ENCODE measurements at regions not wholly inside any gene's neighbourhood (a gene's known extent, or its start where the extent isn't known, plus 50 kb on each side); places are given as distances from the start of the nearest gene placed in this dataset.

- H3K9me3 ChIP-seq (replicated peaks; ENCODE audit: low read length), result no peaks in the 10 kb centered on the region
- H3K4me2 ChIP-seq (ENCODE audit: low read length), result no peak overlapping the region
- H3K4me1 ChIP-seq (ENCODE audit: control insufficient read depth, insufficient read depth, low read length), result no peaks in the 10 kb centered on the region
- H3K27me3 ChIP-seq (ENCODE audit: control insufficient read depth, insufficient read depth, low read length), result no peaks in the 10 kb centered on the region
- H3K36me3 ChIP-seq (ENCODE audit: insufficient read depth, low read length), result no peaks in the 10 kb centered on the region
- H3K9ac ChIP-seq (ENCODE audit: low read depth, low read length), result no peak overlapping the region
- no peak overlapping the region for H3K4me3 ChIP-seq (ENCODE audit: low read length)
Measured at GRCh38 chr5:68630354-68630753, 414.8 kb downstream of the PIK3R1 start.

- H3K4me1 ChIP-seq (ENCODE audit: control insufficient read depth, insufficient read depth, low read length), result no peaks in the 10 kb centered on the region
- H3K9me3 ChIP-seq (replicated peaks; ENCODE audit: low read length), result no peaks in the 10 kb centered on the region
- no peak overlapping the region for H3K9ac ChIP-seq (ENCODE audit: low read depth, low read length)
- H3K4me3 ChIP-seq (ENCODE audit: low read length), result no peak overlapping the region
- H3K27me3 ChIP-seq (ENCODE audit: control insufficient read depth, insufficient read depth, low read length), result no peaks in the 10 kb centered on the region
- no peaks in the 10 kb centered on the region for H3K36me3 ChIP-seq (ENCODE audit: insufficient read depth, low read length)
- H3K4me2 ChIP-seq (ENCODE audit: low read length), result no peak overlapping the region
Measured at GRCh38 chr5:68631884-68632283, 416.3 kb downstream of the PIK3R1 start.

- Histone ChIP-seq H3K36me3 (ENCODE audit: insufficient read depth, low read length) (no peaks in the 10 kb centered on the region), H3K4me2 (ENCODE audit: low read length) (no peak overlapping the region), H3K4me3 (ENCODE audit: low read length) (no peak overlapping the region), H3K4me1 (ENCODE audit: control insufficient read depth, insufficient read depth, low read length) (no peaks in the 10 kb centered on the region), H3K9ac (ENCODE audit: low read depth, low read length) (no peak overlapping the region), H3K27me3 (ENCODE audit: control insufficient read depth, insufficient read depth, low read length) (no peaks in the 10 kb centered on the region), H3K9me3 (replicated peaks; ENCODE audit: low read length) (no peaks in the 10 kb centered on the region)
Measured at GRCh38 chr5:68641211-68641610, 425.7 kb downstream of the PIK3R1 start.

- H3K4me3 ChIP-seq (ENCODE audit: low read length), result no peak overlapping the region
Measured at GRCh38 chr5:68643064-68643463, 427.5 kb downstream of the PIK3R1 start.

GRCh38 chr5:68644971-68645370 is 429.4 kb downstream of the PIK3R1 start:
- Histone ChIP-seq H3K27me3 (ENCODE audit: control insufficient read depth, insufficient read depth, low read length) (no peaks in the 10 kb centered on the region), H3K36me3 (ENCODE audit: insufficient read depth, low read length) (no peaks in the 10 kb centered on the region), H3K4me2 (ENCODE audit: low read length) (no peak overlapping the region), H3K9ac (ENCODE audit: low read depth, low read length) (no peak overlapping the region), H3K4me3 (ENCODE audit: low read length) (no peak overlapping the region), H3K4me1 (ENCODE audit: control insufficient read depth, insufficient read depth, low read length) (no peaks in the 10 kb centered on the region), H3K9me3 (replicated peaks; ENCODE audit: low read length) (no peaks in the 10 kb centered on the region)

More at GRCh38 chr5:68643064-68643463, 427.5 kb downstream of the PIK3R1 start:
- Histone ChIP-seq H3K9ac (ENCODE audit: low read depth, low read length) (no peak overlapping the region), H3K4me2 (ENCODE audit: low read length) (no peak overlapping the region), H3K36me3 (ENCODE audit: insufficient read depth, low read length) (no peaks in the 10 kb centered on the region), H3K27me3 (ENCODE audit: control insufficient read depth, insufficient read depth, low read length) (no peaks in the 10 kb centered on the region), H3K4me1 (ENCODE audit: control insufficient read depth, insufficient read depth, low read length) (no peaks in the 10 kb centered on the region), H3K9me3 (replicated peaks; ENCODE audit: low read length) (no peaks in the 10 kb centered on the region)

GRCh38 chr5:68646144-68646543 is 430.6 kb downstream of the PIK3R1 start:
- H3K9ac ChIP-seq (ENCODE audit: low read depth, low read length), result no peak overlapping the region
- H3K4me1 ChIP-seq (ENCODE audit: control insufficient read depth, insufficient read depth, low read length), result no peaks in the 10 kb centered on the region
- H3K27me3 ChIP-seq (ENCODE audit: control insufficient read depth, insufficient read depth, low read length), result no peaks in the 10 kb centered on the region
- no peaks in the 10 kb centered on the region for H3K36me3 ChIP-seq (ENCODE audit: insufficient read depth, low read length)
- no peak overlapping the region for H3K4me3 ChIP-seq (ENCODE audit: low read length)
- no peaks in the 10 kb centered on the region for H3K9me3 ChIP-seq (replicated peaks; ENCODE audit: low read length)
- no peak overlapping the region for H3K4me2 ChIP-seq (ENCODE audit: low read length)

- H3K4me1 ChIP-seq (ENCODE audit: control insufficient read depth, insufficient read depth, low read length), result peaks cover 7% of the 10 kb centered on the region
- H3K4me2 ChIP-seq (ENCODE audit: low read length), result no peak overlapping the region
- H3K4me3 ChIP-seq (ENCODE audit: low read length), result no peak overlapping the region
- no peak overlapping the region for H3K9ac ChIP-seq (ENCODE audit: low read depth, low read length)
- H3K9me3 ChIP-seq (replicated peaks; ENCODE audit: low read length), result no peaks in the 10 kb centered on the region
- H3K27me3 ChIP-seq (ENCODE audit: control insufficient read depth, insufficient read depth, low read length), result no peaks in the 10 kb centered on the region
- H3K36me3 ChIP-seq (ENCODE audit: insufficient read depth, low read length), result no peaks in the 10 kb centered on the region
Measured at GRCh38 chr5:68647743-68648142, 432.2 kb downstream of the PIK3R1 start.

GRCh38 chr5:68648944-68649857 is 433.6 kb downstream of the PIK3R1 start:
- no peak overlapping the region for H3K4me3 ChIP-seq (ENCODE audit: low read length)
- no peaks in the 10 kb centered on the region for H3K27me3 ChIP-seq (ENCODE audit: control insufficient read depth, insufficient read depth, low read length)
- H3K36me3 ChIP-seq (ENCODE audit: insufficient read depth, low read length), result no peaks in the 10 kb centered on the region
- H3K4me1 ChIP-seq (ENCODE audit: control insufficient read depth, insufficient read depth, low read length), result peaks cover 14% of the 10 kb centered on the region
- H3K4me2 ChIP-seq (ENCODE audit: low read length), result no peak overlapping the region
- H3K9me3 ChIP-seq (replicated peaks; ENCODE audit: low read length), result no peaks in the 10 kb centered on the region
- H3K9ac ChIP-seq (ENCODE audit: low read depth, low read length), result no peak overlapping the region

- Histone ChIP-seq H3K9ac (ENCODE audit: low read depth, low read length) (no peak overlapping the region), H3K9me3 (replicated peaks; ENCODE audit: low read length) (no peaks in the 10 kb centered on the region), H3K27me3 (ENCODE audit: control insufficient read depth, insufficient read depth, low read length) (no peaks in the 10 kb centered on the region), H3K4me3 (ENCODE audit: low read length) (no peak overlapping the region), H3K4me2 (ENCODE audit: low read length) (peak overlapping the region; percentile 2), H3K36me3 (ENCODE audit: insufficient read depth, low read length) (no peaks in the 10 kb centered on the region), H3K4me1 (ENCODE audit: control insufficient read depth, insufficient read depth, low read length) (peaks cover 14% of the 10 kb centered on the region)
Measured at GRCh38 chr5:68652534-68652965, 437.0 kb downstream of the PIK3R1 start.

GRCh38 chr5:68653471-68653870 is 437.9 kb downstream of the PIK3R1 start:
- Histone ChIP-seq H3K4me3 (ENCODE audit: low read length) (no peak overlapping the region), H3K36me3 (ENCODE audit: insufficient read depth, low read length) (no peaks in the 10 kb centered on the region), H3K27me3 (ENCODE audit: control insufficient read depth, insufficient read depth, low read length) (no peaks in the 10 kb centered on the region), H3K4me1 (ENCODE audit: control insufficient read depth, insufficient read depth, low read length) (peaks cover 14% of the 10 kb centered on the region), H3K4me2 (ENCODE audit: low read length) (no peak overlapping the region), H3K9me3 (replicated peaks; ENCODE audit: low read length) (no peaks in the 10 kb centered on the region), H3K9ac (ENCODE audit: low read depth, low read length) (no peak overlapping the region)

- no peaks in the 10 kb centered on the region for H3K9me3 ChIP-seq (replicated peaks; ENCODE audit: low read length)
- H3K4me2 ChIP-seq (ENCODE audit: low read length), result no peak overlapping the region
- peaks cover 22% of the 10 kb centered on the region for H3K4me1 ChIP-seq (ENCODE audit: control insufficient read depth, insufficient read depth, low read length)
- no peaks in the 10 kb centered on the region for H3K36me3 ChIP-seq (ENCODE audit: insufficient read depth, low read length)
- H3K9ac ChIP-seq (ENCODE audit: low read depth, low read length), result no peak overlapping the region
- no peak overlapping the region for H3K4me3 ChIP-seq (ENCODE audit: low read length)
- no peaks in the 10 kb centered on the region for H3K27me3 ChIP-seq (ENCODE audit: control insufficient read depth, insufficient read depth, low read length)
Measured at GRCh38 chr5:68657055-68657961, 436.5 kb upstream of the SLC30A5 start.

All from skeletal muscle satellite cell (primary cell).